ENCODE measurements at regions not wholly inside any gene's neighbourhood (a gene's known extent, or its start where the extent isn't known, plus 50 kb on each side); places are given as distances from the start of the nearest gene placed in this dataset.

- no peak for DNase-seq (ENCODE audit: low read depth, low spot score)
- RAD21 ChIA-PET (ENCODE audit: unreplicated experiment), result no interaction called here
- Histone ChIP-seq H2AFZ (ENCODE audit: control insufficient read depth, low read depth, low read length) (no peak overlapping the region), H3K36me3 (ENCODE audit: control insufficient read depth in 2 of 2, insufficient read depth in 2 of 2, low read length in 1 of 2) (no peaks in the 10 kb centered on the region), H3K79me2 (ENCODE audit: control insufficient read depth, insufficient read depth, low read length) (no peaks in the 10 kb centered on the region), H3K27me3 (replicated peaks in 1 of 2; ENCODE audit: control insufficient read depth in 2 of 2, insufficient read depth in 2 of 2, low read length in 1 of 2) (no peaks in the 10 kb centered on the region), H3K4me2 (ENCODE audit: control insufficient read depth, insufficient read depth) (no peak overlapping the region), H4K20me1 (ENCODE audit: control insufficient read depth, insufficient read depth) (no peaks in the 10 kb centered on the region), H3K4me3 (no peak overlapping the region), H3K9me3 (replicated peaks; ENCODE audit: control insufficient read depth, insufficient read depth, low read length) (no peaks in the 10 kb centered on the region), H3K27ac (ENCODE audit: control insufficient read depth, insufficient read depth) (no peak overlapping the region), H3K9ac (ENCODE audit: control insufficient read depth, insufficient read depth, low read length) (no peak overlapping the region), H3K4me1 (ENCODE audit: control insufficient read depth, insufficient read depth, low read length) (no peaks in the 10 kb centered on the region)
- intact Hi-C loops (cut with micrococcal nuclease; ENCODE audit: unreplicated experiment) (no loop called here), in situ Hi-C loops (cut with MboI) (loop anchor here (10.0 kb wide), 1 partner anchor 55 kb away; no protein-coding TSS in a partner anchor)
- BruUV-seq (replicated peaks), result no TSS peak
- WGBS (ENCODE audit: insufficient coverage, insufficient replicate concordance, low lambda C conversion rate, missing lambda C conversion rate), result 10% methylated on average over 2 of the region's 2 CpGs
- CTCF ChIA-PET, result no interaction called here
- FAIRE-seq, result no peak
- POLR2A ChIA-PET, result no interaction called here
- no peak for ATAC-seq
- SMC1A ChIA-PET (ENCODE audit: uncharacterized antibody, unreplicated experiment), result no interaction called here
- no peak for TF ChIP-seq CTCF (IDR thresholded peaks at IDR 0.05 in 2 of 3, conservative IDR thresholded peaks at IDR 0.05 in 1 of 3; ENCODE audit: control insufficient read depth in 2 of 3, extremely low read depth in 1 of 3, insufficient read depth in 1 of 3, low read depth in 3 of 3, low read length in 3 of 3)
- TF ChIP-seq PKNOX1 (IDR thresholded peaks at IDR 0.05), result no peak
- no peak for TF ChIP-seq ATF7 (IDR thresholded peaks at IDR 0.05; ENCODE audit: low read depth)
- TF ChIP-seq MYB (IDR thresholded peaks at IDR 0.05; ENCODE audit: borderline replicate concordance, low read depth, low read length), result no peak
- no peak for TF ChIP-seq SRF (IDR thresholded peaks at IDR 0.05; ENCODE audit: low read depth in 2 of 2, low read length in 2 of 2)
- TF ChIP-seq JUNB (IDR thresholded peaks at IDR 0.05), result no peak
- no peak for TF ChIP-seq FOXK2 (IDR thresholded peaks at IDR 0.05)
- TF ChIP-seq SPI1 (IDR thresholded peaks at IDR 0.05; ENCODE audit: borderline replicate concordance, insufficient read depth, low read depth, low read length), result no peak
- TF ChIP-seq ZBTB11 (CRISPR knock-in tag; IDR thresholded peaks at IDR 0.05), result no peak
- TF ChIP-seq EED (IDR thresholded peaks at IDR 0.05; ENCODE audit: low read depth), result no peak
- no peak for TF ChIP-seq REST (IDR thresholded peaks at IDR 0.05; ENCODE audit: low read depth, low read length)
- TF ChIP-seq RUNX3 (IDR thresholded peaks at IDR 0.05; ENCODE audit: low read length), result no peak
- no peak for TF ChIP-seq SMC3 (IDR thresholded peaks at IDR 0.05; ENCODE audit: borderline replicate concordance, low read length)
- no peak for TF ChIP-seq PAX5 (IDR thresholded peaks at IDR 0.05; ENCODE audit: borderline replicate concordance, low read depth, low read length)
- TF ChIP-seq POLR2AphosphoS5 (IDR thresholded peaks at IDR 0.05; ENCODE audit: low read length), result no peak
- TF ChIP-seq HDGF (IDR thresholded peaks at IDR 0.05), result no peak
- TF ChIP-seq ESRRA (IDR thresholded peaks at IDR 0.05; ENCODE audit: low read length), result no peak
Observed at GRCh38 chr17:11049539-11049938, 191.5 kb upstream of the SHISA6 start.
